ENCODE measurements at regions not wholly inside any gene's neighbourhood (a gene's known extent, or its start where the extent isn't known, plus 50 kb on each side); places are given as distances from the start of the nearest gene placed in this dataset.

DNA sequence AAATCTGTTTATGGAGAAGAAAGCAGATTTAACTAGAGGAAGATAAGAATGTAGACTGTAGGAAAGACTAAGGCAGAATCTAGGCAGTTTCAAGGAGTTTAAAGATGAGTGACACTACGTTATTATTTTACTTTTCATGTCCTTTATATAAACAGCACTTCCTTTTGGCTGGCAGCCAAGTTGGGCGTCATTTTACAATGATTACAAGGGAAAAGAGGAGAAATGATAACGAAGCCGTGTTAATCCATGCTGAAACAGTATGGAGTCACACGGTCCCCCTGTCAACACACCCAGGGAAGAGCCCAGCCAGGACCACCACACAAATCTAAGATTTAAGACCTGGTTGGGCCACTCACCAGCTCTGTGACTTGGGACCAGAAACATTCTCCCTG, 83.7 kb upstream of the NEO1 start:
- H3K4me3 ChIP-seq (replicated peaks in 1 of 2; ENCODE audit: low read depth in 2 of 2, low read length in 2 of 2), result no peak overlapping the region
- DNase-seq (ENCODE audit: low read depth in 2 of 2), result peak; percentile 17 to 26
- TF ChIP-seq, protein P1, sequence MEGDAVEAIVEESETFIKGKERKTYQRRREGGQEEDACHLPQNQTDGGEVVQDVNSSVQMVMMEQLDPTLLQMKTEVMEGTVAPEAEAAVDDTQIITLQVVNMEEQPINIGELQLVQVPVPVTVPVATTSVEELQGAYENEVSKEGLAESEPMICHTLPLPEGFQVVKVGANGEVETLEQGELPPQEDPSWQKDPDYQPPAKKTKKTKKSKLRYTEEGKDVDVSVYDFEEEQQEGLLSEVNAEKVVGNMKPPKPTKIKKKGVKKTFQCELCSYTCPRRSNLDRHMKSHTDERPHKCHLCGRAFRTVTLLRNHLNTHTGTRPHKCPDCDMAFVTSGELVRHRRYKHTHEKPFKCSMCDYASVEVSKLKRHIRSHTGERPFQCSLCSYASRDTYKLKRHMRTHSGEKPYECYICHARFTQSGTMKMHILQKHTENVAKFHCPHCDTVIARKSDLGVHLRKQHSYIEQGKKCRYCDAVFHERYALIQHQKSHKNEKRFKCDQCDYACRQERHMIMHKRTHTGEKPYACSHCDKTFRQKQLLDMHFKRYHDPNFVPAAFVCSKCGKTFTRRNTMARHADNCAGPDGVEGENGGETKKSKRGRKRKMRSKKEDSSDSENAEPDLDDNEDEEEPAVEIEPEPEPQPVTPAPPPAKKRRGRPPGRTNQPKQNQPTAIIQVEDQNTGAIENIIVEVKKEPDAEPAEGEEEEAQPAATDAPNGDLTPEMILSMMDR (IDR thresholded peaks at IDR 0.05; ENCODE audit: low read depth, low read length), result no peak

DNA sequence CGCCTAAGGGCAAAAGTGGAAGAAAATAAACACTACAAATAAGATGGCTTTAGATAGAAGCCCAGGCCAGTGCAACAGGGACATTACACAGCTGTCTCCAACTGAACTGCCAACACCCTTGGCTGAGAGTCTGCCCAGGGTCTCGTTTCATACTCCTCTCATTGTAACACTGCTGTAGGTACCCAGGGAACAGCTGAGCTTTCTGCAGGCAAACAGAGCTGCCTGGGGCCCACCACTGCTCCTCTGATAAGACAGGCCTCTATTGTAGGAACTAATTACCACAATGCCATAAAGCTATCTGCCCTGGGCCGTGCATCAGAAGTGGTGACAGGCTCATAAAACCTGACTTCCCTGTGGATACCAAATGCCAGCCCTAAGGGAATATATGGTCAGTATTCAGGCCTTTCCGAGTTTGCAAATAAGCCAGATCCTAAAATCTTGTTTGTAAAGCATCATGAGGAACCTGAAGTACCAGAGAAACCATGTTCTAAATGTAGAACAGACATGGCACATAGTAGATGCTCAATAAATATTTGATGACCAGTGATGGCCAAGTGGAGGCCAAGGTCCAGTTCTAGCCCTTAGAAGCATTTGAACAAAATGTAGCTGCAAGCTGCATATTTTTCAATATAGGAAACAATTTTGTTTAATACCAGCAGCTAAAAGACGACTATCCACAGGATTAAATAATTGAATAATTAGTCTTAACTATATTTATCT, 84.3 kb upstream of the NEO1 start:
- H3K4me3 ChIP-seq (replicated peaks in 1 of 2; ENCODE audit: low read depth in 2 of 2, low read length in 2 of 2), result no peak overlapping the region
- DNase-seq (ENCODE audit: low read depth in 2 of 2), result no peak
- TF ChIP-seq, protein P1 (IDR thresholded peaks at IDR 0.05; ENCODE audit: low read depth, low read length), result no peak

DNA sequence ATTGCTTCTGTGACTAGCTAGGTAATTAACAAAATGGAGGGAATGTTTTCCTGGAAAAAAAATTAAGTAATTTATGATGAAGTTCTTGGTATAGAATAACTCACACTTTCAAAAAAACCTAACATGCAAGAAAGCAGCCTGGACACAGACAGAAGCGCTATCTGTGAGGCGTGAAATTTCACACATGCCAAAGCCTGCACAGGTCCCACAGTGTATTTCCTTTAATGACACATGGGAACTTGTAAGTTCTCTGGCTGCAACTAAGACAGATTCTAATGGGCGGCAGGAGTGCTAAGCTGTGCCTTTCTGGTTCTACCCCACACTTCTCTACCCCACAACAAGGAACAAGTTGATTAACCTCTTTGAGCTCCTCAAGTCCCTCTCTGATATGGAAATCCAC, 84.9 kb upstream of the NEO1 start:
- TF ChIP-seq, protein P1 (IDR thresholded peaks at IDR 0.05; ENCODE audit: low read depth, low read length), result no peak
- H3K4me3 ChIP-seq (replicated peaks in 1 of 2; ENCODE audit: low read depth in 2 of 2, low read length in 2 of 2), result no peak overlapping the region
- DNase-seq (ENCODE audit: low read depth in 2 of 2), result no peak

DNA sequence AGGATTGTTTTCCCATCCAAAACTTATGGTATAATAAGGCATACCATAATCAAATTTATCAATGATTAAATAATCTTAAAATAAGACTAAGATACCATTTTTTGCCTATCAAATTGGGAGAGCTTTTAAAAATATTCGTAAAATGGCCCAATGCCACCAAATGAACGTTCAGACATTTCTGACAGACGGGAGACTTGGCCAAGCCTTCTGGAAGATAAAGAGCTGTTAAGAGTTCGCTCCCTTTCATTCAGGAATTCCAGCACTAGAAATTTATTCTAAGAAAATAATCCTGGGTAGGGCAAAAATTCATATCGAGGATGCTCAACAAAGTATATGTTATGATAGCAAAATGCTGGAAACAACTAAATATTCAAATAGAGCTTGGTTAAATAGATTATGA, 85.6 kb upstream of the NEO1 start:
- TF ChIP-seq, protein P1 (IDR thresholded peaks at IDR 0.05; ENCODE audit: low read depth, low read length), result no peak
- no peak overlapping the region for H3K4me3 ChIP-seq (replicated peaks in 1 of 2; ENCODE audit: low read depth in 2 of 2, low read length in 2 of 2)
- no peak for DNase-seq (ENCODE audit: low read depth in 2 of 2)

DNA sequence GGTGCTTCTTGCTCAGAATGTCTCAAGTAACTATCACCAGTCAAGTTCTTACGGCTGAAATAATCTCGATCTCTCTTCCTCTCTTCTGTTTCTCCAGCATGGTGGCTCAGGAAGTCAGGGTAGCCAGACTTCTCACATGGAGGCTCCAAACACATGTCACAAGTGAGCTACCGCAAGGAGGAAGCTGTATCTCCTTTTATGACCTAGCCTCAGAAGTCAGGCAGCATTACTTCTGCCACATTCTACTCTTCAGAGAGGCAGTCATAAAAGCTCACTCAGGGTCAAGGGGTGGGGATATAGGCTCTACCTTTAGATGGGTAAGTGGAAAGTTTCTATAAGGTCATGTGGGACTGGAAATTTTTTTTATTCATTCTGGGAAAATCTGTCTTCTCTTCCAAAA, 86.6 kb upstream of the NEO1 start:
- no peak for DNase-seq (ENCODE audit: low read depth in 2 of 2)
- TF ChIP-seq, protein P1 (IDR thresholded peaks at IDR 0.05; ENCODE audit: low read depth, low read length), result no peak
- H3K4me3 ChIP-seq (replicated peaks in 1 of 2; ENCODE audit: low read depth in 2 of 2, low read length in 2 of 2), result no peak overlapping the region

DNA sequence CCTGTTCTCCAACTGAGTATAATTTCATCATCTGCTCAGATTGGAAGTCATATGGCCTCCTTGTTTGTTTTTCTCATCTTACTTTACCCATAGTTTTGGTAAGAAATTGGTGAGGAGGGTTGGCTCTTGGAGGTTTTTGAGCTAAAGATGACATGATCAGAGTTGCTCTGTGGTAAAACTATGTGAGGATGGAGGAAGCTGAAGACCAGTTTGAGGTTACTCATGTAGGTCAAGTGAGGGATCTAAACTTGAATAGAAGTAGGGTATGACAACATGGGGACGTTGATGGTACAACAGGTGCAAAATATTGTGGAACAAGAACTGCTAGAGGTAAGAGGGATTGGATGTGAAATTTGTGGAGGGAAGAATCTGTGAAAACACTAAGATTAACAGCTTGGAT, 87.7 kb upstream of the NEO1 start:
- TF ChIP-seq, protein P1 (IDR thresholded peaks at IDR 0.05; ENCODE audit: low read depth, low read length), result no peak
- no peak overlapping the region for H3K4me3 ChIP-seq (replicated peaks in 1 of 2; ENCODE audit: low read depth in 2 of 2, low read length in 2 of 2)

DNA sequence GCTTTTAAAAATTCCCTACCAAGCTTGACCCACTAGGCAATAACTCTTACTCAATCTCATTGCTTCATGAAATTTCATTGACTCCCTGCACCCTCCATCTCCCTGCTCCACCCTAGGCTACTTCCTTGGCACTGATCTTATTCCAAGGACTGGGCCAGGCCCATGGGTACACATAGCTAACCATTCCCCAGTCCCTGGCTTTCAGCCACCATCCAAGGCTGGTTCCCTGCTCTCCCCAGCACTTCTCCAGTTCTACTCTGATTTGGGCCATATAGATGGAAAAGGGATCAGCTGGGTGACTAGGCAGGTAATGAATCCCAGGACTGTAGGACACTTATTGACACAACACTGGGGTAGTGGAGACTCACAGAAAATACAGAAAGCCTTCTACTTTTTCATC, 88.1 kb upstream of the NEO1 start:
- no peak overlapping the region for H3K4me3 ChIP-seq (replicated peaks in 1 of 2; ENCODE audit: low read depth in 2 of 2, low read length in 2 of 2)
- TF ChIP-seq, protein P1 (IDR thresholded peaks at IDR 0.05; ENCODE audit: low read depth, low read length), result no peak
- no peak for DNase-seq (ENCODE audit: low read depth in 2 of 2)

More for the DNA sequence above, 87.7 kb upstream of the NEO1 start:
- DNase-seq (ENCODE audit: low read depth in 2 of 2), result no peak
